CD1c-positive myeloid dendritic cell (primary cell): ENCODE measurements at regions not wholly inside any gene's neighbourhood (a gene's known extent, or its start where the extent isn't known, plus 50 kb on each side); places are given as distances from the start of the nearest gene placed in this dataset.

Source experiments
- DNase-seq: peaks from one replicate; pipeline ENCODE4 v3.0.0-alpha.2; 2016; ENCODE audit errors: extremely low spot score

GRCh38 chr13:34246511-34246910 lies 428.6 kb downstream of the RFC3 start:
- DNase-seq: no peak

DNA sequence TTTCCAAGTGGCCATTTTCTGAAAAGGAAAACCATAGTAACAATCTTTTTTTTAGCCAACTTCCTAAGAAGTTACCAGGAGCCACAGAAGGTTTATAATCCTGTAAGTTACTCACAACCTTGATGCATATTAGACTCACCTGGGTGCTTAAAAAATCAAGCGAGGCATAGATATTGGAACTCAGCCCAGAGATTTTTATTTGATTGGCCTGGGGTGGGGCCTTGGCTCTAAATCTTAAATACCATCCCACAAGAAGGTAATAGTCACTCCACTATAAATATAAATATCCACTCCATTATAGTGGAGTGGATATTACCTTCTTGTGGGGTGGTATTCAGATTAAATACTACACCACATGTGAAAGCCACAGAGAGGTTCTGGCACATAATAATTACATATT lies 429.6 kb downstream of the RFC3 start:
- no peak for DNase-seq

GRCh38 chr13:34249546-34250039 lies 431.6 kb downstream of the RFC3 start:
- DNase-seq: no peak

- DNase-seq: no peak
Measured at GRCh38 chr13:34250151-34250670, 432.3 kb downstream of the RFC3 start.

DNA sequence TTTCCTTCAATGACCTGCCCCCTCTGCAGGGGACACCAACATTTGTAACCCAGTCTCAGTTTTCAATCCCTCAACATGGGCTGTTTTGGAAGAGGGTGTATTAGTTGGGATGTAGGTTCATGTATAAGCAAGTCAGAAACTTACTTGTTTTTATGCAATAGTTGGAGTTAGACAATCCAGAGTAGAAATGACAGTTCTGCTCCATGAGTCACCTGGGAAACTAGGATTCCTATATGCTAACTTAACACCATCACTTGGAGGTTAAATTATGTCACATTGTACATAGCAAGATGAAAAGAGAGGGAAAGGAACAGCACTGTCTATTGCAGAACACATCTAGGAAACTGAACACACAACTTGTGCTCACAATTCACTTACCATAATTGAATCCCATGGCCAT lies 436.4 kb downstream of the RFC3 start:
- no peak for DNase-seq

DNA sequence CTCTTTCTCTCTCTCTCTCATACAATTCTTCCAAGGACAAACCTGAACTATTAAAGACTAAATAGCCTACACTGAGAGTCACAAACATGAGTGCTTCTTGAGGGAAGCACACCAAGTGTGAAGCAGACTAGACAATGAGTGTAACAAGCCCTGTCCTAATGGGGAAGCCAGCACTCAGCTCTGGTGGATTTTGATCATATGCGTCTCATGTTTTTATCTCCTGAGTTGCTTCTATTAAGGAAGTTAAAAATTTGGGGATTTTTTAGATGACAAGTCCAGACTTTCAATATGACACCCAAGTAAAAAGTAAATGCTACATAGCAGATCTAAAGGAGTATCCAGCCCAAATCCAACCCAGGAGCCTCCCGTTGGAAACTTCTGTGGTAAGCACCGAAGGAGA lies 437.8 kb downstream of the RFC3 start:
- no peak for DNase-seq

GRCh38 chr13:34256236-34256635 lies 438.3 kb downstream of the RFC3 start:
- DNase-seq: peak; percentile 34

- peak; percentile 59 for DNase-seq
Measured at GRCh38 chr13:34257966-34258365, 440.0 kb downstream of the RFC3 start.

DNA sequence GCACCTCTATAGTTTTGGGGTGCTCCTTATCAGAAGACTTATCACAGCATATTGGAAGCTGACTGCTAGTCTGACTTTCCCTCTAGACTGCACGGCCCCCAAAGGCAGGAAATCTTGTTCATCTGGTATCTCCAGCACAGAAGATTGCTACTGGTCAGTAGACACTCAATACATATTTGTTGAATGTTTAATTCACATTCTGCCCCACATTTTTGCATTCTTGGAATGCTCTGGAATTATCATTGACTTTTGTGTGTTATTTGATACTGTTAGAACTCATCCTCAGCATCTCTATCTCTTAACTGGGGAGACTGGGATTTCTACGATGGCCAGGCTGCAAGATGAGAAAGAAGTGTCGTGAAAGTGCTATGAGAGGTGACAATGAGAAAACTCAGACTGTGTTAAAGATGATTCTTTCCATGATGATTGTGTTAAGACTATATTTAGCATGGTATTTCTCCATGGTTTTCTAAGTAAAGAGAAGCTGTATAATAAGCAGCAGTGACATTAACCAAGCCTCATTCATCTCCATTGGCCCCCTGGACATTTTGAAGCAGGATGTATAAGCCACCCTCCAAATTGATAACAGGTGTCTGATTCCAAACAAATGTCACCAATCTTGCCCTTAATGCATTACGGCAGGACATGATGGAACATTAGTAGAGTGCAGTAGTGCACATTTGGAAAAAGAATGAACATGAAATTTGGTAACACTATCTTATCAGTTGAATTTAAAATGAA lies 440.9 kb downstream of the RFC3 start:
- no peak for DNase-seq

DNA sequence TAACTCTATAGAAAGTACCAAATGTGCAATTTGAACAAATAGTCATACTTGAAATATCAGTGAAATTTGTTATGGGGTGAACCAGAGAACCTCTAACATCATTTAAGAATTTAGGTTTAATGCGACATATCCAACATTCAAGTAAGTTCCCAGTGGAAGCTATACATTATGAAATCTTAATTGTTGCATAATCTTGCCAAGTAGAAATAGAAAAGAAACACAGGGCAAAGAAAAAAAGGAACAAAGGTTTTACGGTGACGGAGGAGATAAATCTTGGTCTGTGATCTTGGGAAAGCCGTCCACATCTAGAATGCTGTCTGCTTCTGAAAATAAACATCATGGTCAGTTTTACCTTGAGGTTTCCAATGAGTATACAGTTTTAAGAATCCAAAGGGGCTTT lies 445.7 kb downstream of the RFC3 start:
- DNase-seq: no peak

- DNase-seq: no peak
Measured at GRCh38 chr13:34265046-34265679, 447.2 kb downstream of the RFC3 start.

- DNase-seq: no peak
Measured at GRCh38 chr13:34276764-34277163, 458.8 kb downstream of the RFC3 start.

DNA sequence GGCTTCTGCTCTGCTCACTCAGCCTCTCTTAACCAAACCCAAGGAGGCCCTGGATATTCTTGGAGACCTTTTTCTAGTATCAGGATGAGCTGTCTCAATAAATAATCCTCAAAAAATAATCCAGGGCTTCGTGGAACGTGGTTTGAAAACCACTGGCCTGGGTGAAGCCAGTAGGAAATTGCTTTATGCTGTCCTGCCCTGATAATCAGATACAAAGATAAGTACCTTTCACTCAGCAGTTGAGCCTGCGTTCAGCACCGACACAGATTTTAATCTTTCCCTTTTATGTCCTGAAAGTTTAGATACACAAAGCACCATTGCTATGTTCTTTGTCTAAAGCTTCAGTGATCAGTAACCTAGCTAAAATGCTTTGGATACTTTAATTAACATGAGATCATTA lies 460.0 kb downstream of the RFC3 start:
- DNase-seq: no peak

DNA sequence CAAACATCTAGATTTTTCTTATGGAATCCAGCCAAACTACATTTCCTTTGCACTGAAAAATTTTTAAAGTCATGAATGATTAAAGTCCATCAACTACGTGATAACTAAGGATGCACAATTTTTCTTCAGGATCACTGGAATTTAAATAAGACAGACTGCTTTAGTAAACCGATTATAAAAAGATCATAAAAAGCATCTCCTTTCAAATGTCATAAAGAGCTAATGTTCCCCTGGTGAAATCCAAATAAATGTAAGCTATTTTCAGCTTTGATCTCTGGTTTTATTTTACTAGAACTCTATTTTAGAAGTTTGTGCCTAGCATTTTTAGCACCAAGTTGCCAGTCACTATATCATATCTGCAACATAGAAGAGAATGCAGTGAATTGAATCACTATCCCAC lies 460.8 kb downstream of the RFC3 start:
- no peak for DNase-seq

GRCh38 chr13:34290661-34291060 lies 472.7 kb downstream of the RFC3 start:
- DNase-seq: no peak

DNA sequence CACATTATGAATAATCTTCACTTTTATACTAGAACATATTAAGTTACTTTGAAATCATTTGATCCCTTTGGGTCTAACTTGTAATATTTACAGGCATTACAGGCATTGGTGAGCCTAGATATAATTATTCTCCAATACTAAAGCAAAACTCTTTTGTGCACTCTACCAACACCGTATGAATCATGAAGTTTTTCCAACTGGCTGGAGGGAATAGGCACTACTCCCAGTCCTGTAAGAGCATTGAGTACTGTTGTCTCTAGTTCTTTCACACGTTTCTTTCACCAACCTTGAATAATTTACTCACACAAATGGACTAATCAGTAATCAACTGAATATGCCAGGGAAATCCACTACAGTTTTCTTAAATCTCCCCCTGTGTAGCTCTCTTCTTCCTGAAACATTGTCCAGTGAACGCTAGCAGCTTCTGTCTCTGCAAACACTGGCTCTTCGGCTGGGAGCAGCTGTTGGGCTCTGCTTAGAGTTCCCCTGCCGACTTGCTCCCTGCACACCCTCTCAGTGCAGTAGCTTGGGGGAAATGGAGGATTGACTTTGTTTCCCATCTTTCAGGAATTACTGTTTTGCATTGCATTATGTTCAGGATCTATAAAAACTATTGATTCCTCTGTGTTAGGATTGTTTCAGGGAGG lies 476.7 kb downstream of the RFC3 start:
- no peak for DNase-seq

DNA sequence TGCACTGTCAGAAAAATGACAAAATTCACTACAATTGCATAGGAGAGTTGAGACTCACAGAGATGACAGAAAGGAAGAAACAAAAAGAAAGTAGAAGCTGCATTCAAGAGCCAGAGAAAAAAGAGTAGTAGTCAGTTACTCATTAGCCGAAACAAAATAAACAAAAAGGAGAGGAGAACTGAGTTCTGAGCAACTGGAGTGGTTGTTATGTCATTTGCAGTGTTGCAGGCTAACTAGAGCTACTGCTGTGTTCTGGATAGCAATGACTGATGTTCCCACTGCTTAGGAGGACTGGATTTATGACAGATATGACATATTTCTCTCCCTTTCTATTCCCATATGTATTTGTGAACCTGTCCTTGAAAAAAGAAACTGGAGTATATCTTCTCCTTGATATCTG lies 482.6 kb downstream of the RFC3 start:
- no peak for DNase-seq

GRCh38 chr13:34302596-34302995 lies 484.6 kb downstream of the RFC3 start:
- DNase-seq: no peak

GRCh38 chr13:34303346-34303745 lies 485.4 kb downstream of the RFC3 start:
- no peak for DNase-seq

GRCh38 chr13:34307607-34308006 lies 489.7 kb downstream of the RFC3 start:
- DNase-seq: no peak

DNA sequence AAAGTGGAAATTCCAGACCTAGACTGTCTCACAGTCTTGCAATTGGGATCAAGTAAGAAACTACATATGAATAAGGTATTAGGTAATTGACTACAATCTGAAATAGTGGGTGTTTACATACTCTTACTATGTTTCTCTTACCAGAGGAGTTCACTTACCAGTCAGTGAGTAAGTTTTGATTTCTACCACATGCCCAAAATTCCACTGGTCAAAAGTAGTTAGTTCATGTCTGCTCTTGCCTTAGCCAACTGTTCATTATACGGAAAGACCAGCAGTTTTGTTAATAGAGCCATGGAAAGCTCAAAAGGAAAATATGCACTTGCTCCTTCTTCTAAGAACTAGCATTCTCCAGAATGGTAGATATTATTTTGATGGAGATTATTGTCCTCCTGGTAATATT lies 490.8 kb downstream of the RFC3 start:
- DNase-seq: no peak

DNA sequence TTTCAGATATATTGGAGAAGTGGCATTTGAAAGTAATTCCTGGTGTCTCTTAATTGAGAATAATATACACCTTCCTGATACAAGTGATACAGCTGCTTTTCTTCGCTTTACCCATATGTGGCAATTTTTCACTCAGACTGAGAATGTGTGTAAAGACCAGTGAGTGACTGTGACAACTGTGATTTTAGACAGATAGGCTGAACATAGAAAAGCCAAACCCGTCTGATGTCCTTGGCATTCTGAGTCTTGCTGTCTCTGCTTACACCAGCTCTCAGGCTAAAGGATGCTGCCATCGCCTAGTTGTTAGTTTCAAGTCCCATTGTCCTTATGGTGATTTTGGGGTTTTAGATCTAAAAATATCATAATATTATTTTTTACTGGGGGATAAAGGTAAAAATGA lies 492.6 kb downstream of the RFC3 start:
- DNase-seq: no peak

DNA sequence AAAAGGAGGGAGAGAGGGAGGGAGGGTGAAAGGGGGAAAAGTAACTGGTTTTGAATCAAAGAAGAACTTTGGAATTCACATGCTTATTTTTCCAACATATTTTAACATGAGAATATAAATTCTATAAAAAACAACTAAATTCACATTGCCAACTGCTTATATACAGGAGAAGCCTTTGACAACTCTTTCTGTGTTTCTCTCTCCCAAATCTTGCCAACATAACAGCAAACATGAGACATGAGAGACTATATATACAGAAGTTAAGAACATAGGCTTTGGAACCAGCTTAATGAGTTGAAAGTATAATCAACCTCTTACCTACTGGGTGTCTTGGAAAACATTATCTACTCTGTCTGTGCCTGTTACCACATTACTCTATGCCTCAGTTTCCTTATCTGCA lies 493.3 kb downstream of the RFC3 start:
- no peak for DNase-seq
